OCI-LY1 (cell line): ENCODE measurements at regions not wholly inside any gene's neighbourhood (a gene's known extent, or its start where the extent isn't known, plus 50 kb on each side); places are given as distances from the start of the nearest gene placed in this dataset.

ENCODE experiments used
- H2AFZ ChIP-seq: fragments of 200-600 bp; sonication (generic), shearing (Covaris generic); 2 replicates; pipeline ENCODE4 v1.6.0; 2014; ENCODE audit warnings: antibody characterized with exemption, mild to moderate bottlenecking, low read length
- H3F3A ChIP-seq: fragments of 200-600 bp; sonication (generic), shearing (Covaris generic); 2 replicates; pipeline ENCODE4 v1.6.0; 2014; ENCODE audit warnings: mild to moderate bottlenecking, antibody characterized with exemption, low read length, moderate library complexity; ENCODE audit not compliant: insufficient read depth
- H3K27ac ChIP-seq: fragments of 200-600 bp; sonication (generic); 2 replicates; pipeline ENCODE4 v1.5.1; 2014; ENCODE audit warnings: low read length, mixed run types, mild to moderate bottlenecking, low read depth; ENCODE audit not compliant: poor library complexity, severe bottlenecking
- H3K27me3 ChIP-seq: fragments of 200-600 bp; sonication (generic); 2 replicates; pipeline ENCODE4 v1.6.0; 2014; ENCODE audit warnings: antibody characterized with exemption, mild to moderate bottlenecking, low read length, moderate library complexity; ENCODE audit not compliant: insufficient read depth
- H3K36me3 ChIP-seq: fragments of 200-600 bp; sonication (generic); 2 replicates; pipeline ENCODE4 v1.6.1; 2014; ENCODE audit warnings: mild to moderate bottlenecking, antibody characterized with exemption, low read length, moderate library complexity, mixed read lengths; ENCODE audit not compliant: insufficient read depth
- H3K4me1 ChIP-seq: fragments of 200-600 bp; sonication (generic); 2 replicates; pipeline ENCODE4 v1.5.1; 2014; ENCODE audit warnings: mild to moderate bottlenecking, low read length, moderate library complexity; ENCODE audit not compliant: insufficient read depth, severe bottlenecking
- H3K4me2 ChIP-seq: fragments of 200-600 bp; sonication (generic), shearing (Covaris generic); 2 replicates; pipeline ENCODE4 v1.6.1; 2014; ENCODE audit warnings: low read length
- H3K4me3 ChIP-seq: fragments of 200-600 bp; sonication (generic); 2 replicates; pipeline ENCODE4 v1.5.1; 2014; ENCODE audit warnings: low read length, low read depth, mild to moderate bottlenecking, mixed read lengths; ENCODE audit not compliant: poor library complexity, severe bottlenecking
- H3K79me2 ChIP-seq: fragments of 200-600 bp; shearing (Covaris generic); 2 replicates; pipeline ENCODE4 v1.6.1; 2016; ENCODE audit warnings: mixed run types, low read length, mixed read lengths; ENCODE audit not compliant: insufficient read depth
- H3K9ac ChIP-seq: fragments of 200-600 bp; sonication (generic), shearing (Covaris generic); 2 replicates; pipeline ENCODE4 v1.6.1; 2014; ENCODE audit warnings: mild to moderate bottlenecking, low read length, mixed read lengths
- H3K9me2 ChIP-seq: fragments of 200-600 bp; sonication (generic), shearing (Covaris generic); 2 replicates; pipeline ENCODE4 v1.6.1; 2014; ENCODE audit warnings: low read depth, mild to moderate bottlenecking, low read length, mixed read lengths
- H3K9me3 ChIP-seq: fragments of 200-600 bp; shearing (Covaris generic); 2 replicates; pipeline ENCODE4 v1.6.1; 2014; ENCODE audit warnings: low read length, mixed read lengths
- H4K20me1 ChIP-seq: fragments of 200-600 bp; sonication (generic), shearing (Covaris generic); 2 replicates; pipeline ENCODE4 v1.6.0; 2016; ENCODE audit warnings: mild to moderate bottlenecking, low read length; ENCODE audit not compliant: insufficient read depth
- CTCF ChIP-seq: fragments of 200-600 bp; sonication (generic), shearing (Covaris generic); IDR thresholded peaks from 2 replicates; pipeline ENCODE4 v1.5.1; 2017; ENCODE audit warnings: mild to moderate bottlenecking, antibody characterized with exemption, low read length, moderate library complexity, mixed read lengths
- EZH2 ChIP-seq: fragments of 200-600 bp; sonication (generic), shearing (Covaris generic); IDR thresholded peaks from 2 replicates; pipeline ENCODE4 v1.8.0; 2017; ENCODE audit warnings: borderline replicate concordance, mixed run types, mild to moderate bottlenecking, antibody characterized with exemption, low read length, moderate library complexity, mixed read lengths

DNA sequence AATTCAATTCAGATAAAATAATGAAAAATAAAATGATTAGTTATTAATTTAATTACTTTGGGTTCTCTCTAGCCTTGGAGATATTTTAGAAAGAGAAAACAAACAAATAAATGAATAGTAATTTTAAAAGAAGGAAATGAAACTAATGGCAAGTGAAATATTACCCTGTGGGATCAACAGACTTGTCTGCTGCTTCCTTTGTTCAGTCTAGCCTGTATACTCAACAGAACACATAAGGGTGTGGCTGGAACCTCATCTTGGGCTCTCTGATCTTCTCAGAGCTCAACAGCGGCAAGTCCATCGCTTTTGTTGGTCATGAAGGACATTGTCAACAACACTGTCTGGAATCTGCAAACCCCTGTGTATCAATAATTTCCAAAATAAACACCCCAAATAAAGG is 904.9 kb downstream of the IPMK start:
- H3K4me3 ChIP-seq, result no peak overlapping the region
- no peak overlapping the region for H3K9ac ChIP-seq
- H2AFZ ChIP-seq, result no peak overlapping the region
- no peaks in the 10 kb centered on the region for H3K9me2 ChIP-seq
- no peaks in the 10 kb centered on the region for H4K20me1 ChIP-seq
- TF ChIP-seq EZH2 (no peak), CTCF (no peak)
- no peak overlapping the region for H3K27ac ChIP-seq
- no peaks in the 10 kb centered on the region for H3F3A ChIP-seq
- no peak overlapping the region for H3K4me2 ChIP-seq
- no peaks in the 10 kb centered on the region for H3K79me2 ChIP-seq
- H3K36me3 ChIP-seq, result no peaks in the 10 kb centered on the region
- no peaks in the 10 kb centered on the region for H3K4me1 ChIP-seq
- no peaks in the 10 kb centered on the region for H3K27me3 ChIP-seq
- no peaks in the 10 kb centered on the region for H3K9me3 ChIP-seq

DNA sequence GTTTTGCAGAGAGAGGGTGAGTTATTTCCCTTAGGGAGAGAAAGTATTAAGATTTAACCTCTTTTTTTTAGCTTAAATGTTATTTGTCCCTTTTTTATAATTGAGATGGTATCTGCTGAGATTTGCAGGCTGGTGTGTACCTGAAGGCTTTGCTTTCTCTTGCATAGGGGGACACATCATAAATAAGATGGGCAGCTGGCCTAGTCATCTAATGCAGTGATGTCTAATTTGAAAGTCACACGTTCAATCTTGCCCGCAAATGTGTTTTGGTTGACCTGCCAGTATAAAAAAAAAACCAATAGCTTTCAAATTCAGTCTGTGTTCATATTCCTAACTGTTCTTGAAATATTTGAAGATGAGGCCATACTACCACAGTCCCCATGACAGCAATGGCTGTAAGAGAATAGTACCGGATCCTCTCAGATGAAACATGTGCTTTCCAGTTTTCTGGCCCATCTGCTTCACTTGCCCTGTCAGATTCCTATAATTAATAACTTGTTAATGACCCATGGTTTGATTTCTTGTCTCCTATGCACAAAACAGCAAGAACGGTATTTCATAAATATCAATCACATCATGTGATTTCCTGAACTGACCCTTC is 914.2 kb downstream of the IPMK start:
- H3K27me3 ChIP-seq, result no peaks in the 10 kb centered on the region
- H3K4me1 ChIP-seq, result no peaks in the 10 kb centered on the region
- no peak for TF ChIP-seq EZH2
- no peak for TF ChIP-seq CTCF
- H3K9ac ChIP-seq, result no peak overlapping the region
- no peaks in the 10 kb centered on the region for H3K36me3 ChIP-seq
- H3K27ac ChIP-seq, result no peak overlapping the region
- H3K79me2 ChIP-seq, result no peaks in the 10 kb centered on the region
- no peak overlapping the region for H3K4me2 ChIP-seq
- no peaks in the 10 kb centered on the region for H4K20me1 ChIP-seq
- H3F3A ChIP-seq, result no peaks in the 10 kb centered on the region
- H3K4me3 ChIP-seq, result no peak overlapping the region
- H2AFZ ChIP-seq, result no peak overlapping the region
- H3K9me3 ChIP-seq, result no peaks in the 10 kb centered on the region
- H3K9me2 ChIP-seq, result no peaks in the 10 kb centered on the region

DNA sequence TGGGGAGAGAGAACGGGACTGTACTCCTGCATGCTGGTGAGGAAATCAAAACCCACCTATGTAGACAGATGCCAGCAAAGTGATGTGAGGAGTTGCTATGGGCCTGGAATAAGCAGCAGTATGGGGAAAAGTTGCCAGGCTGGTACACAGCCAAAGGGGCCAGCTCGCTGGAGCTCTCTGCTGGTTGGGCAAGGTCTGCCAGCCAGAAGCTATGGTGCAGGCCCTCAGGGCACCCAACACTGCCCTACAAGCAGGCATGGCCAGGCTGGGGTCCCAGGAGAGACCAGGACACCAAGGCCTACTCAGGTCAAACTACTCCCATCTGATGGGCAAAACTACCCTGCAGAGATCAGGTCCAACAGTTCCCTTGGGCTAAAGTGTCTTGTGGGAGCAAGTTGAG is 916.6 kb downstream of the IPMK start:
- Histone ChIP-seq H3K4me3 (no peak overlapping the region), H3K9me3 (no peaks in the 10 kb centered on the region), H3K27ac (no peak overlapping the region), H3F3A (no peaks in the 10 kb centered on the region), H2AFZ (no peak overlapping the region), H4K20me1 (no peaks in the 10 kb centered on the region), H3K9ac (no peak overlapping the region), H3K4me2 (no peak overlapping the region), H3K27me3 (no peaks in the 10 kb centered on the region), H3K36me3 (no peaks in the 10 kb centered on the region), H3K4me1 (no peaks in the 10 kb centered on the region), H3K9me2 (no peaks in the 10 kb centered on the region), H3K79me2 (no peaks in the 10 kb centered on the region)
- TF ChIP-seq EZH2 (no peak), CTCF (no peak)
